Prostate gland (tissue), 2 donors: ENCODE measurements at regions not wholly inside any gene's neighbourhood (a gene's known extent, or its start where the extent isn't known, plus 50 kb on each side); places are given as distances from the start of the nearest gene placed in this dataset.

Experiments
- POLR2AphosphoS5 ChIP-seq: sonication (generic); formaldehyde crosslinking; IDR thresholded peaks from one replicate; pipeline ENCODE4 v1.6.1; 2017; ENCODE audit warnings: antibody characterized with exemption
- TF ChIP-seq, protein P1 (sequence below), 4 experiments: fragments of 200-600 bp in 2 of 4; fragments of 450-650 bp in 2 of 4; sonication (generic) in 2 of 4; IDR thresholded peaks; 1 replicate in 3 of 4; 2 replicates in 1 of 4; pipeline ENCODE4 v1.5.1; 2016 to 2019; ENCODE audit warnings: antibody characterized with exemption in 4 of 4, mild to moderate bottlenecking in 2 of 4, moderate library complexity in 2 of 4

GRCh38 chr6:82534876-82535275, 171.3 kb downstream of the TPBG start:
- TF ChIP-seq, protein P1, sequence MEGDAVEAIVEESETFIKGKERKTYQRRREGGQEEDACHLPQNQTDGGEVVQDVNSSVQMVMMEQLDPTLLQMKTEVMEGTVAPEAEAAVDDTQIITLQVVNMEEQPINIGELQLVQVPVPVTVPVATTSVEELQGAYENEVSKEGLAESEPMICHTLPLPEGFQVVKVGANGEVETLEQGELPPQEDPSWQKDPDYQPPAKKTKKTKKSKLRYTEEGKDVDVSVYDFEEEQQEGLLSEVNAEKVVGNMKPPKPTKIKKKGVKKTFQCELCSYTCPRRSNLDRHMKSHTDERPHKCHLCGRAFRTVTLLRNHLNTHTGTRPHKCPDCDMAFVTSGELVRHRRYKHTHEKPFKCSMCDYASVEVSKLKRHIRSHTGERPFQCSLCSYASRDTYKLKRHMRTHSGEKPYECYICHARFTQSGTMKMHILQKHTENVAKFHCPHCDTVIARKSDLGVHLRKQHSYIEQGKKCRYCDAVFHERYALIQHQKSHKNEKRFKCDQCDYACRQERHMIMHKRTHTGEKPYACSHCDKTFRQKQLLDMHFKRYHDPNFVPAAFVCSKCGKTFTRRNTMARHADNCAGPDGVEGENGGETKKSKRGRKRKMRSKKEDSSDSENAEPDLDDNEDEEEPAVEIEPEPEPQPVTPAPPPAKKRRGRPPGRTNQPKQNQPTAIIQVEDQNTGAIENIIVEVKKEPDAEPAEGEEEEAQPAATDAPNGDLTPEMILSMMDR (IDR thresholded peaks at IDR 0.05): no peak
- no peak for TF ChIP-seq POLR2AphosphoS5
